Hippocampal formation (tissue), 2 donors: ENCODE measurements at regions not wholly inside any gene's neighbourhood (a gene's known extent, or its start where the extent isn't known, plus 50 kb on each side); places are given as distances from the start of the nearest gene placed in this dataset.
"Not testable (repeated sequence)": the region's sequence is repeated elsewhere in the genome, so short reads cannot be mapped to it uniquely, and the experiment has no call there.

Source experiments
- DNase-seq, 2 donors: peaks; one replicate each; lab custom pipeline; 2025; lab: John Stamatoyannopoulos, UW

DNA sequence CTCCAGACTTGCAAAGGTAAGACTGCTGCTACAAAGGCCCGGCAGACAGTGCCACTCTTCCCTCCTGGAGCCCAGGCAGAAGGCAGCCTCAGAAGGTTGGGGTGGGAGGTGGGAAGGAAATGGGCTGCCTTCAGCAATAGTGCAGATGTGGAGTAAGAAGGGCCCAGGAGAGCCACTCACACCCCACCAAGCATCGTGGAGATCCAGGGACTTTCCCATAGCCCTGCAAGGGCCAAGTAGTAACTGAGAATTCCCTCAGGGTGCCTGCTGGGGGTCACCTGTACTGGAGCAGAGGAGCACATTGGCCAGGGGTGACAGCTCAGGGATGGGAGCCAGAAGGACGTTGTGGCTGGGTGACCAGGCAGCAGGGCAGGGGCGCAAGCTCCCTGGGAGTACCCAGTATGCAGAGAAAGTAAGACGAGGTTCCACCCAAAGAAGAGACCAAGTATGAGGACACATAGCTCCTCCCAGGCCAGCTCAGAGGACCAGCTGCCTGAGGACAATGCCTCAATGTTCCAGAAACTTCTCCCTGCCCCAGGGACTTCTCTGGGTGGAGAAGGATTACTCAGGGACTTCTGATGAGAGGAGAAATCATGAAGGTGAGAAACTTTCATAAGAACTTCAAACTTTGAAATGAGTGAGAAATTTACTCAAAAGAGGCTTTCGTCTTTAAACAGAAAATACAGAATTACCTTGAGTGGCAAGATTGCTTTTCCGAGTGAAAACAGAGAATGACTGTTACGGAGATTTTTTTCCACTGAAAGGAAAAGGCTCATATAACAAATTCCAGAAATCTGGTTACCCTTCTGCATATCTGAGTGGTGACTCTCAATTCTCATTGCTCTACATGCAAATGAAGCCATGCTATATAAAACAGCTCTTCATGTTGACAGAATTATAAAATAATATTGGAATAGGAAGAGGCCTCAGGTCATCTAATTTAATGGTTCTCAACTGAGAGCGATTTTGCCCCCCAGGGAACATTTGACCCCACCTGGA lies 87.9 kb upstream of the TRIO start:
- DNase-seq, result no peak

DNA sequence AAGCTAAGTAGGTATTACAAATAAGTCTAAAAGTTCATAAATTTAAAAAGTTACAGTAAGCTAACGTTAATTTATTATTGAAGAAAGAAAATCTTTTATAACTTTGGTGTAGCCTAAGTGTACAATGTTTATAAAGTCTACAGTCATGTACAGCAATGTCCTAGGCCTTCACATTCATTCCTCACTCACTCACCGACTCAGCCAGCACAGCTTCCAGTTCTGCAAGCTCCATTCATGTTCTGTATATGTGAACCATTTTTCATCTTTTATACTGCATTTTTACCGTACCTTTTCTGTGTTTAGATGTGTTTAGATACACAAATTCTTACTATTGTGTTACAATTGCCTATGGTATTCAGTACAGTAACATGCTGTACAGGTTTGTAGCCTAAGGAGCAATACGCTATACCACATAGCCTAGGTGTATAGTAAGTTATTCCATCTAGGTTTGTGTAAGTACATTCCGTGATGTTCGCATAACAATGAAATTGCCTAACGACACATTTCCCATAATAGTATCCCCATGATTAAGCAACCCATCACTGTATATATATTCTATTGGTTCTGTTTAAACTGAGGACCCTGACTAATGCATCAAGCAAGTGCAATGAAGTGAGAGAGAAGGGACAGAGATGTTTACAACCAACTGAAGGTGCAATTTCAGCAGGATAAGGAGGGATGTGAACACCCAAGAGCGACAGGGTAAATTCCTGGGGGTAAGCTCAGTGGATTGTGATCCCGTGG lies 88.9 kb upstream of the TRIO start:
- no peak for DNase-seq

DNA sequence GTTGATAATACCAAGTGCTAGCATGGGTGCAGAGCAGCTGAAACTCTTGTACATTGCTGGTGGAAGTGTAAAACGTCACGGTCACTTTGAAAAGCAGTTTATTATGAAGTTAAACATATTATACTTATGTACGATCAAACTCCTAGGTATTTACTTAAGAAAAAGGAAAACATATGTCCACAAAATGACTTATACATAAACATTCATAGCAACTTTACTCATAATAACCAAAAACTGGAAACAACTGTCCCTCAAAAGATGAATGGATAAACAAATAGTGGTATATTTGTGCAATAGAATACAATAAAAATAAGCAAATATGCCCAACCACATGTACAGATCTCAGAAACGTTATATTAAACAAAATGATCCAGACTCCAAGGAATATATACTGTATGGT lies 92.3 kb upstream of the TRIO start:
- no peak for DNase-seq

DNA sequence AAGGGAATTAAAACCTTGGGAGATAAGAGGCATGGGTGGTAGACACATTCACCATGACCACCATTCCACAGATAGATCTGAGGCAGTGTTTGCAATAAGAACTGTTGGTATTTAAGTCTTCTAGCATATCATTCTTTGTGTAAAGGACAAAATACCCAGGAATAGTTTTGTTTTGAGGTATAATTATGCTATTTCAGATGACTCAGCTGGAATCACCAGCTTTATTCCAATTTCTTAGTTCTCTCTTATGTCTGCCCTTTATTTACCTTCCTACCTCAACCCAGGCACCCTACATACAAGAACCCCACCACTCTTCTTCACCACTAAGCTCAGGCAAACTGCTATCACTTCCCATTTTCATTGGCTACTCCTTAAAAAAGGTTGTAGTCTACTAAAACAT lies 94.7 kb upstream of the TRIO start:
- no peak for DNase-seq

DNA sequence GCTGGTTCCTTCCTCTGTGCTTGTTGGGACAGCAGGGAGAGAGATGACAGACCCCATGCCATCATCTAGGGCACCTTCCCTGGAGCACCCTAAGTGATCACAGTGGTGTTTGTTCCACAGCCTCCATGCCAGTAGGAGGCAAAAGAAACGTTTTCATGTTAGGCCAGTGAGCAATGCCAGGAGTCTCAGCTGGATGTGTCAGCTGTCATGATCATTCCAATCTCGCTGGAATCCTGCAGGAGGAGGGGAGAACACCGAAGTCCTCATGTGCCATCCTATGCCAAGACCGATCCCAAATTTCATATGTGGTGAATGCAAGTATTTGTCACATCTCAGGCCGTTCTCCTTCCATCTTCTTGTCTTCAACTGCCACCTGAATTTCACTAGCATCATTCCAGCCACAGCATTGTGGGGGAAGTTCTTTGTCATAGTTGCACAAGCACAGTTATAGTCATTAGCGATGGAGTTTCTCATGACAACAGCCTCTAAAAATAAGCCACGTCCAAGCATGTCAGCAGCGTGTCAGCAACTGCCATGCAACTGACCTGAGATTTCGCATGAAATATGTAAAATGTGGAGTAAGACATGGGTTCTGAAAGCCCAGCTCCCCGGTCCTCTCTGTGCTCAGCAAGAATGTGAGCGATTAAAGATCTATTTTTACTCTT lies 97.2 kb upstream of the DNAH5 start:
- no peak for DNase-seq

DNA sequence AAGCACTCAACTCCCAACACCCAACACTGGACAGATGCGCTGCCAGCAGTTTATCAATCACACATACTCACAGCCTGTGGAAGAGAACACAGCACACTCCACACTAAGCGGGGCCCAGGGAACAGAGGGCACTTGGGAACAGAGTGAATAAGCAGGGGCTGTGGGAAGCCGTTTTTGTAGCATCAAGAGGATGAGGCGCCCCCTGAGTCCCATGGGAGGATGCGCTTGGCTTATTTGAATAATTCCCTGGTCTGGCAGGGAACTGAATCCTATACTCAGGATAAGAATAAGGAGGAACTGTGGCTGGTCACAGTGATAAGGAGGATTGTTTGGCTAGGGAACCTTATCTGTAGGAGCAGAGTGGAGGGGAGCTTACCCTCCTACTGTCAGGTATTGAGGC lies 96.1 kb upstream of the DNAH5 start:
- DNase-seq, result no peak

DNA sequence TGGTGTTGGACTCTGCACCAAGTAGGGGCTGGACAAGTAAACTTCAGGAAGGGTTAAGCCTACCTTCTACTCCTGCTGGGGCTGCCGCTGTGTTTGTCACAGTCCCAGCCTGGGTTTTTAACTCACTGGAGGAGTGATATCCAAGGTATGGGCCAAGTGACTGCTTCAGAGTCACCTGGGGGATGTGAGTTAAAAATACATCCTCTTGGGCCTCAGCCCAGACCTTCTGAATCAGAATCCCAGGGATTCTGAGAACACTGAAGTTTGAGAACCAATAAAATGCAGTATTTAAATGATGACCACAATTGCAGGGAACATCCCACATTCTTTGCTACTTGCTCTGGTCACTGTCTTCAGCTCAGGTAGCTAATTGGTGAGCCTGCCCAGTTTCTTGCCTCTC lies 95.1 kb upstream of the DNAH5 start:
- no peak for DNase-seq

DNA sequence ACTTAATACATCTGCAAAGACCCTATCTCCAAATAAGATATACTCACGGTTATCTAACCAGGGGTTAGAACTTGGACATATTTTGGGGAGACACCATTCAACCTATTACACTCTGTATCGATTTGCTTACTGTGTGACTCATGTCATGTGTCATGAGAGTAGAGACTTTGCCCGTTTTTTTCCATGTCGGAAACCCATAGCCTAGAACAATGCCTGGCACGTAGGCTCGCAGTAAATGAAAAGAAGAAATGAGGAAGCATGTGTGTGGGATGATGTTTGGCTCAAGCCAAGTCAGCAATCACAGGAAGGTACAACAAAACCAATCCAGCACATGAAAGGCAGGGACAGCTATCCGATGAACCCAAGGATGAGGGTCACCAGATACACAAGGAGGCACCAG lies 94.6 kb upstream of the DNAH5 start:
- DNase-seq, result no peak

DNA sequence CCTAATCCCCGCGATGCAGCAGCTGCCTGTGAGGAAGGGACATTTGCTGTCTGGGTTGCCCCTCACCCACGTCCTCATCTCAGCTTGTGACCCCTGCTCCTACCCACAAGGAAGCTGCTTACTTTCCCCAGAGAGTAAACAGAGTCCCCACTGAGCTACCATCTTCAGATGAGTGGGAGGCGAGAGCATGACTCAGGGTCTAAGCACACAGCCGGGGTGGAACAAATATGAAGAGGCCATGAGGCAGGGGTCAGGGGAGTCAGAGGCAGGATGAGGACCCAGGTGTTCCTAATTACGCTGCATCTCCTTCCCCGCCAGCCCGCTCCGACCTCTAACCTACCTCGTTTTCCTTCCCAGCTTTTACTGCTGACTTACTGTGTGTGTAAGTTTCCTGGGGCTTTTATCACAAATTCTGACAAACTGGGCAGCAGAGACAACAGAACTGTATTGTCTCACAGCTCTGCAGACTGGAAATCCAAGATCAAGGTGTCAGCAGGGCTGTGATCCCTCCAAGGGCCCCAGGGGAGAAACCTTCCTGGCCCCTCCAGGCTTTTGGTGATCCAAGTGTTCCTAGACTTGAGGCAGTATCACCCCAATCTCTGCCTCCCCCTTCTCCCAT lies 94.0 kb upstream of the DNAH5 start:
- DNase-seq, result no peak

DNA sequence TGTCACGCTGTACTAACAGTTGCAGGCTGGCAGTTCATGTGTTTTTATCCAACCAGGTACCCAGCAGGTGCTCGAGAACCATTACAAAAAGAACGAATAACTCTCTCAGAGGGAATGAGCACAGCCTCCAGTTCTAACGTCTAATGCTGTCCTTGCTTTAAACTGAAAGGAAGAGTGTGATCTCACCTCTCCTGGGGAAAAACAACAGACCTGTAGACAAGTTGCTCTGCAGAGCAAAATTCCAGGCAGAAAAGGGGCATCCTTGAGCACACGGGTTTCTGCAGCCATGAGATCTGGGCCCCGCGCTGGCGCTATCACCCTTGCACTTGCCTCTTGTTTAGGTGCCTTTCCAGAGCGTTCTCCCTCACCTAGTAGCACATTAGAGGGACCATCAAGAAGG lies 92.5 kb upstream of the DNAH5 start:
- no peak for DNase-seq

DNA sequence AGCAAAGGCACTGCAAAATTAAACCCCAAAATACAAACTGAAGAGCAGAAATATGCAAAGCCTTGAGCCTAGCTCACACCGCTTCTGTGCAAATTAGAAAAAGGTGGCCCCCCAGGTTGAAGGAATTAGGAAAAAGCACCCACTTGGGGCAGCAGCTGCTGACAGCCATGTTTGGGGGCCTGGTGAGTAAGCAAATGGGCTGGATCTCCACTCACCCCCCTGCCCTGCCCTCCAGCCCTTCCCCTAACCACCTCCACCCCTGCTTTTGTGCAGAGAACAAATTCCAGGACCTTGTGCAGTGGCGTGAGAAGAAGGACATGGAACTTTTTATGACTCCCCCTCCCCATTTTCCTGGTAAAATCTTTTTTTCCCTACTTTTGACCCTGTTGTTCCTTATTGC lies 92.0 kb upstream of the DNAH5 start:
- no peak for DNase-seq

DNA sequence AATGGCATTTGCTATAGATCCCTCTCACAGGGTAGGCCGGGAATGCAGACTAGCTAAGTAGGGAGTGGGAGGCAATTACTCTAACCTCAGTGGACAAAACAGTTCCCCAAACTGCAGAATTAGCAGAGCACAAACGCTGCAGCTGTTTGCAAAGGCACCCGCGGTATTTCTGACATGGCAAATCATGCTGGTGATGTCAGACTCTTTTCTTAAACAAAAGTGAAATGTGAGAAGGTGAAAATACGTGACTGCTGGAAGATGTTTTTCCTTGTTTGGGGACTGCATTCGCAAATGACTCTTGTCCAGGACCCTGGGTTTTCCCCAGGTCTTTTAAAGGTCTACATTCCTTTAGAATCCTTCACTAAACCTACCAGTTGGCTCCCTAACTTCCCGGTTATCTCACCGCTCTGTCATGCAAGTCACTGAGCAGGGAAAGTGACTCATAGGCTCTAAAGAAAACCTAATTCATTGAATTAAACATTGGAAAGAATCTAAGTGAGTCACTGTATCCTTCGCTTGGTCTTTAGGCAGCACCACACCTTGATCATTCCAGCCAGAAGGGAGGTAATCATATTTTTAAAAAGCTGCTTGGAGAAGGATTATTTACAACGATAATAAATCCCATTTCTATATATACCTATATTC lies 91.5 kb upstream of the DNAH5 start:
- DNase-seq, result no peak

DNA sequence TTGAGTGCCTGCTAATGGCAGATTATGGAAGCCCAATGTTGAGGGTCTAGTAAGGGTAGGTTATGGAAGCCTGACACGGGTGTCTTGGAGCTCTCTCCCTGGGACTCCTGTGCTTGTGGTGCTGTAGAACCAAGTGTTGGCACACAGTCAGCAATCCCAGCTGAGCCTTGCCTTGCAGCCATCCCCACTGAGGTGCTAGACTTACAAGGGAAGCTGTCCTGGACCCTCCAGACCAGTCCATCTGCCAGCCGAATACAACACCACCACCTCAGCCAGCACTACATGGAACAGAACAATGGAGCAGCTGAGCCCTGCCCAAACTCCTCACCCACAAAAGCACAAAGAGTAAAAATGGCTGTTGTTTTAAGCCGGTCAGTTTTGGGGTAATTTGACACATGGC lies 90.5 kb upstream of the DNAH5 start:
- DNase-seq, result no peak

DNA sequence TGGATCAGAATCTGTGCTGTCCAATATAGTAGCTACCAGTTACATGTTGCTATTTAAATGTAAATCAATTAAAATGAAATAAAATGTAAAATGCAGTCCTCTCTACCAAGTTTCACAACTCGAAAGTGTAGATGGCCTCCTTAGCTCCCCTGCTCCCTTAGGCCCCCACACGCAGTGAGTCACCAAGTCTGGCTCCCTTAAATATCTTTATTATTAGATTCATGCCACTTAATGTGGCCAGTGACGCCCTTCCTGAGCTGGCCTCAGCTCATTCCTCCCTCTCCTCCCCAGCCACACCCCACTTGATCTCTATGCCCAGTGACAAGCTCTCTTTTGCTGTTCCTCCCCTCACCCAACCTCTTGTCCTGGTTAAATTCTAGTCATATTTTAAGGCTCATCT lies 88.4 kb upstream of the DNAH5 start:
- DNase-seq, result no peak

DNA sequence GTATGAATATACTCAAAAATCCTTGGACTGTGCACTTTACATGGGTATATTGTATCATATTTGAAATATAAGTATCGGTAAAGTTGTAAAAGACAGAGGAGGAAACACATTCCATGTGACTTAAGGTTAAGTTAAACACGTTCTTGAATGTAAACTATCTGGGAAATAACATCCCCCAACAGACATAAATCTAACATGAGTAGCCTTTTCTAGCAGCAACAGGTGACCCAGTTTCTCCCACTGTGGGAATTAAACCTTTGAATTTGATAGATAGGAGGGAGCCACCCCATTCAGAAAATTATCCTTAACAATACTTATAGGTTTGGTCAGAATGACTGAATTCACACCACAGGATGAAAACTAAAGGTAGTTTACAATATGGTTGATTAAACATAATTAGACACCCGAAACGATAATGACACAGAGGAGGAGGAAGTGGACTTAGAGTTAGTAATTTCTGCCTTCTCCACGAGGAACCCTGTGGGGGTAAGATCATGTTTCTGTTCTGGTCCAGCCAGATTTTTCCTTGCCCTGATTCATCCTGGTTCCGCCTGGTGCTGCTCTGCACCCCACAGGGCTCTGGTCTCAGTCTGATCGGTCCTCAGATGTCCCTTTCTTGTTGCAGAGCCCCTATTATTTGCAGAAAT lies 84.6 kb upstream of the DNAH5 start:
- no peak for DNase-seq

DNA sequence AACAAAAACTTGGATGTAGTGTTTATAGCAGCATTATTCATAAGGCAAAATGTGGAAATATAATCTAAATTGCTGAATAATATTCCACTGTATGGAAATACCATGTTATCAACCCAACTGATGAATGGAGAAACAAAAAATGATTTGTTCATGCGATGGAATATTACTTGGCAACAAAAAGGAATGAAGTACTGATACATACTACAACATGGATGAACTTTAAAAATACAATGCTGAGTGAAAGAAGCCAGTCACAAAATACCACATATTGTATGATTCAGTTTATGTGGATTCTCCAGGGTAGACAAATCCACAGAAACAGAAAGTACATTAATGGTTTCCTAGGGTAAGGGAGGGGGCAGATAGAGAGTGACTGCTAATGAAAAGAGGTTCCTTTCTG lies 83.7 kb upstream of the DNAH5 start:
- DNase-seq, result no peak

DNA sequence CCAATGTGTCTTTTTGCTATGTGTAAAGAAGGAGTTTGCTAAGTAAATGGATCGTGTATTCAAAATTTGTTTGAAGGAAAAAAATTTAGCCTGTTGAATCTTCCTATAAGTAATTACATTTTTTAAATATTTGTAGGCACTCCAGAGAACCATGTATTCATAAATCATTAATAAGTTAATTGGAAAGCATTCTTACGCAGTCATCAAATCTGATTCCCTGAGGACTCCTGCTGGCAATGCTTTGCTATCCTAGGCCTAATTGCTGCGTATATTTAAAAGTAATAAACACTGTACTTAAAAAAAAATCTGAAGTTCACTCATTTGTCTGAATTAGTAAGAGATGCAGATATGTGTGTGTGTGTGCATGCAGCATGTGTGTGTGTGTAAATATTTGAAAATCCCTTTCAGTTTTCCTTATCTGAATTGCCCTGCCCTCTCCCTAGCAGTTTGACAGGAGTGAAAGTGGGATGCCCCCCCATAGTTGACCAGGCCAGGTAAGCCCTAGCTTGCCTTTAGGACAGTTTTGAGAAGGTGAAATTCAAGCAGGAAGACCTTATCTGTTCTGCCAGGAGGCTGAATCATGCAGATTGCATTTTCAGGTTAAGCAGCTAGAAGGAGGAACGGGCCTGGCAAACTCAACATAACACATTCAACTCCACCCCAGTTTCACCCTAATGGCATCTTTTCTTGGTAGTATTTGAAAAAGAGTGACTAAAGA lies 81.2 kb upstream of the DNAH5 start:
- DNase-seq, result no peak

DNA sequence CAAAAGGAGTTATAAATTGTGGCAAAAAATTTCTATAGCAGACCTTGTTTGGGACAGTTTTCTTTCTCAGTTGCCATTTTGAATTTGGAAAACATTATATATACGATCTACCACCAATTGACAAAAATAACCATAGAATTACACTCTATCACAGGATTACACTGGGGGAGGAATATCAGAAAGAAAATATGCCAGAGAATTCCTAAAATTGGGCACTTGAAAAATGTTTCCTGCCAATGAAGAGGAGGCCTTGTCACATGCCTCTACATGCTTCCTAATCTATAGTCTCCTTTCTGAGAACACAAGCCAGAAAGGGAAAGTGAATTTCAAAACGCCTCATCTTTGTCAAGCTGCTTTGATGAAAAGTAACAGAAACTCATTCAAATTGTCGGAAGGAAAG lies 78.5 kb upstream of the DNAH5 start:
- DNase-seq, result no peak

DNA sequence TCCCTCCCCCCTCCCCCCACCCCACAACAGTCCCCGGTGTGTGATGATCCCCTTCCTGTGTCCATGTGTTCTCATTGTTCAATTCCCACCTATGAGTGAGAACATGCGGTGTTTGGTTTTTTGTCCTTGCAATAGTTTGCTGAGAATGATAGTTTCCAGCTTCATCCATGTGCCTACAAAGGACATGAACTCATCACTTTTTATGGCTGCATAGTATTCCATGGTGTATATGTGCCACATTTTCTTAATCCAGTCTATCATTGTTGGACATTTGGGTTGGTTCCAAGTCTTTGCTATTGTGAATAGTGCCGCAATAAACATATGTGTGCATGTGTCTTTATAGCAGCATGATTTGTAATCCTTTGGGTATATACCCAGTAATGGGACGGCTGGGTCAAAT lies 76.5 kb upstream of the DNAH5 start:
- DNase-seq, result not testable (repeated sequence)

DNA sequence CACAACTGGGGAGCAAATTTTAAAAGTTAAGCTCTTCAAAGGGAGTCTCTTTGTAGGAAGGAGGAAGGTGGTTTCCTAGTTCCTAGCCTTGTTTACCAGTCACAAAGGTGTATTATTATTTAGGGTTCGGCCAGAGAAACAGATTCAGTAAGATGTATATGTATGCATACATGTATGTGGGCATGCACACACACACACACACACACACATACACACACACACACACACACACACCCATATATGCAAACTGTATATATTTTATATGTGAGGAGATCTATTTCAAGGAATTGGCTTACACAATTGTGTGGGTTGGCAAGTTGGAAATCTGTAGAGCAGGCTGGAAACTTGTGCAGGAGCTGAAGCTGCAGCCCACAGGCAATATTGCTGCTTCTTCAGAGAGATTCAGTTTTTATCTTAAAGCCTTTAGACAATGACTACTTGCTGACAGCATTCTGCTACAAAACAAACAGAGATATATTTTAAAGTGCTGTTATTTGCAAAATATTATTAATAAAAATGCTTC lies 75.3 kb upstream of the DNAH5 start:
- no peak for DNase-seq
